Neural crest cell (in vitro differentiated cells): ENCODE measurements at regions not wholly inside any gene's neighbourhood (a gene's known extent, or its start where the extent isn't known, plus 50 kb on each side); places are given as distances from the start of the nearest gene placed in this dataset.

ENCODE experiments used
- DNase-seq: peaks from one replicate; pipeline ENCODE4 v3.0.0; 2021; ENCODE audit warnings: low read depth, mixed read lengths, low spot score
- H3K27ac Mint-ChIP-seq: one replicate; pipeline ENCODE4 v1.8.0; 2021; ENCODE audit warnings: mild to moderate bottlenecking, mixed read lengths; ENCODE audit not compliant: unreplicated experiment
- H3K27me3 Mint-ChIP-seq: 2 replicates; pipeline ENCODE4 v1.8.0; 2021; ENCODE audit warnings: low read depth, mild to moderate bottlenecking, mixed read lengths
- H3K36me3 Mint-ChIP-seq: 2 replicates; pipeline ENCODE4 v1.8.0; 2021; ENCODE audit warnings: low read depth, mild to moderate bottlenecking, mixed read lengths
- H3K4me1 Mint-ChIP-seq: 2 replicates; pipeline ENCODE4 v1.8.0; 2021; ENCODE audit warnings: mixed read lengths
- H3K4me3 Mint-ChIP-seq: one replicate; pipeline ENCODE4 v1.8.0; 2021; ENCODE audit warnings: mild to moderate bottlenecking, mixed read lengths
- H3K9me3 Mint-ChIP-seq: 2 replicates; pipeline ENCODE4 v1.8.0; 2021; ENCODE audit warnings: mixed read lengths
- TF ChIP-seq, protein P1 (sequence below): fragments of 200-600 bp; sonication (generic); conservative IDR thresholded peaks from 2 replicates; pipeline ENCODE4 v1.5.0; 2021; ENCODE audit warnings: antibody characterized with exemption, mild to moderate bottlenecking

DNA sequence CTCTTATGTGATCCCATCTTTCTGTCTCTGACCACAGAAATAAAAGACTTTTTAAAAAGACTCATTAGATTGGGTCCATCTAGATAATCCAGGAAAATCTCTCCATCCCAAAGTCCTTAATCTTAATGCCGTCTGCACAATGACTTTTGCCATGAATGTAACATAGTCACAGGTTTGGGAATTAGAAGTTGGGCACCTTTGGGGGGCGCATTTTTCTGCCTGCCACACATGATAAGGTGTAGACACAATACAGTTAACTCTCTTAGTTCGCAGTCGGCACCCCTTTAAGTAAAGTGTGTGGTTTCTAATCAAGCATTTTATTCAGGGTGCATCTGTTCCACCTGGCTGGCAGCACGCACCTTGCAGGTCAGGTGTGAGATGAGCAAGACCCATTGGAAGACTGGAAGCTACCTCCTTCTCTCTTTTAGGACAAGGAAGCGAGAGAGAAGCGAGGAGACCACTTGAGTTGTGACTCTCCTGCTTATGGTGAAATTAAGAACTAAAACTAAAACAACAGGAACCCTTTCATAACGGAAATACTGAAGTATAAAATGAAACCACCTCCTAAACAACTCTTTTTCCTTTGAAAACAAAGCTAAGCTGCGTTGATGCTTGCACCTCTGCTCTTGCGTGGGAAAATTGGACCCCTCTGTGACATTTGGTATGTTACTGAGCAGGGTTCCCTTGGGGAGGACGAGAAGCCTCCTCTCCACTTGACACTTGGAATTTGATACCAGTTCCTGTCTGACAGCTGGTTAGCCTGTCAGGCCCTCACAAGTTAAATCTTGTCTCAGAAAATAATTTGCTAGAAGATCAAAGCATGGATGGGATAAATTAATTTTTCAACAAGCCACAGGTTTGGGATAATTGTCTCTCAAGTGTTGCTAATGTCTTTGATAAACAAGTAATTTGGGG is 304.6 kb upstream of the DMRT1 start:
- H3K27me3 Mint-ChIP-seq: no peaks in the 10 kb centered on the region
- H3K4me1 Mint-ChIP-seq: peaks cover 32% of the 10 kb centered on the region
- H3K4me3 Mint-ChIP-seq: no peak overlapping the region
- no peak overlapping the region for H3K27ac Mint-ChIP-seq
- peaks cover 3% of the 10 kb centered on the region for H3K9me3 Mint-ChIP-seq
- no peak for DNase-seq
- TF ChIP-seq, protein P1, sequence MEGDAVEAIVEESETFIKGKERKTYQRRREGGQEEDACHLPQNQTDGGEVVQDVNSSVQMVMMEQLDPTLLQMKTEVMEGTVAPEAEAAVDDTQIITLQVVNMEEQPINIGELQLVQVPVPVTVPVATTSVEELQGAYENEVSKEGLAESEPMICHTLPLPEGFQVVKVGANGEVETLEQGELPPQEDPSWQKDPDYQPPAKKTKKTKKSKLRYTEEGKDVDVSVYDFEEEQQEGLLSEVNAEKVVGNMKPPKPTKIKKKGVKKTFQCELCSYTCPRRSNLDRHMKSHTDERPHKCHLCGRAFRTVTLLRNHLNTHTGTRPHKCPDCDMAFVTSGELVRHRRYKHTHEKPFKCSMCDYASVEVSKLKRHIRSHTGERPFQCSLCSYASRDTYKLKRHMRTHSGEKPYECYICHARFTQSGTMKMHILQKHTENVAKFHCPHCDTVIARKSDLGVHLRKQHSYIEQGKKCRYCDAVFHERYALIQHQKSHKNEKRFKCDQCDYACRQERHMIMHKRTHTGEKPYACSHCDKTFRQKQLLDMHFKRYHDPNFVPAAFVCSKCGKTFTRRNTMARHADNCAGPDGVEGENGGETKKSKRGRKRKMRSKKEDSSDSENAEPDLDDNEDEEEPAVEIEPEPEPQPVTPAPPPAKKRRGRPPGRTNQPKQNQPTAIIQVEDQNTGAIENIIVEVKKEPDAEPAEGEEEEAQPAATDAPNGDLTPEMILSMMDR: no peak
- H3K36me3 Mint-ChIP-seq: peaks cover 11% of the 10 kb centered on the region

- Mint-ChIP-seq H3K9me3 (peaks cover 3% of the 10 kb centered on the region), H3K27ac (no peak overlapping the region), H3K36me3 (peaks cover 11% of the 10 kb centered on the region), H3K27me3 (no peaks in the 10 kb centered on the region), H3K4me3 (no peak overlapping the region), H3K4me1 (peaks cover 17% of the 10 kb centered on the region)
- no peak for DNase-seq
- TF ChIP-seq, protein P1: no peak
Measured at GRCh38 chr9:543478-543877, 298.0 kb upstream of the DMRT1 start.

- H3K4me3 Mint-ChIP-seq: no peak overlapping the region
- TF ChIP-seq, protein P1: no peak
- H3K27me3 Mint-ChIP-seq: no peaks in the 10 kb centered on the region
- no peak for DNase-seq
- peaks cover 3% of the 10 kb centered on the region for H3K9me3 Mint-ChIP-seq
- peaks cover 5% of the 10 kb centered on the region for H3K36me3 Mint-ChIP-seq
- H3K4me1 Mint-ChIP-seq: peaks cover 17% of the 10 kb centered on the region
- H3K27ac Mint-ChIP-seq: no peak overlapping the region
Measured at GRCh38 chr9:545480-545879, 296.0 kb upstream of the DMRT1 start.

- H3K27ac Mint-ChIP-seq: no peak overlapping the region
- DNase-seq: no peak
- no peaks in the 10 kb centered on the region for H3K27me3 Mint-ChIP-seq
- H3K4me1 Mint-ChIP-seq: peaks cover 17% of the 10 kb centered on the region
- TF ChIP-seq, protein P1: no peak
- H3K36me3 Mint-ChIP-seq: no peaks in the 10 kb centered on the region
- H3K9me3 Mint-ChIP-seq: peaks cover 3% of the 10 kb centered on the region
- H3K4me3 Mint-ChIP-seq: no peak overlapping the region
Measured at GRCh38 chr9:546235-546634, 295.3 kb upstream of the DMRT1 start.

- Mint-ChIP-seq H3K27ac (no peak overlapping the region), H3K4me3 (no peak overlapping the region), H3K4me1 (peaks cover 17% of the 10 kb centered on the region), H3K36me3 (no peaks in the 10 kb centered on the region), H3K9me3 (no peaks in the 10 kb centered on the region), H3K27me3 (no peaks in the 10 kb centered on the region)
- no peak for DNase-seq
- TF ChIP-seq, protein P1: peak; percentile 46
Measured at GRCh38 chr9:546797-547223, 294.7 kb upstream of the DMRT1 start.
